Activated T-cell treated with anti-CD3 and anti-CD28 coated beads, Interleukin-2, amount 50 U/mL, for 24 hours (primary cell): ENCODE measurements at regions not wholly inside any gene's neighbourhood (a gene's known extent, or its start where the extent isn't known, plus 50 kb on each side); places are given as distances from the start of the nearest gene placed in this dataset.

Experiments
- DNase-seq: peaks from one replicate; pipeline ENCODE4 v3.0.0-alpha.2; 2020
- H3K27ac Mint-ChIP-seq: 2 replicates; pipeline ENCODE4 v1.8.0; 2020; ENCODE audit warnings: mild to moderate bottlenecking, mixed read lengths
- H3K27me3 Mint-ChIP-seq: 2 replicates; pipeline ENCODE4 v1.8.0; 2020; ENCODE audit warnings: mixed read lengths
- H3K36me3 Mint-ChIP-seq: 2 replicates; pipeline ENCODE4 v1.8.0; 2020; ENCODE audit warnings: low read depth, mixed read lengths
- H3K4me1 Mint-ChIP-seq: 2 replicates; pipeline ENCODE4 v1.8.0; 2020; ENCODE audit warnings: low read depth, mixed read lengths
- H3K4me3 Mint-ChIP-seq: 2 replicates; pipeline ENCODE4 v1.8.0; 2020; ENCODE audit warnings: mild to moderate bottlenecking, moderate library complexity, mixed read lengths
- H3K9me3 Mint-ChIP-seq: 2 replicates; pipeline ENCODE4 v1.8.0; 2020; ENCODE audit warnings: mixed read lengths

GRCh38 chr4:163582703-163583102 is 88.2 kb downstream of the TMA16 start:
- Mint-ChIP-seq H3K27me3 (peaks cover 4% of the 10 kb centered on the region), H3K27ac (no peak overlapping the region), H3K9me3 (peaks cover 2% of the 10 kb centered on the region), H3K4me3 (no peak overlapping the region), H3K4me1 (no peaks in the 10 kb centered on the region), H3K36me3 (no peaks in the 10 kb centered on the region)
- no peak for DNase-seq

GRCh38 chr4:163587867-163588266 is 93.4 kb downstream of the TMA16 start:
- Mint-ChIP-seq H3K4me3 (no peak overlapping the region), H3K36me3 (no peaks in the 10 kb centered on the region), H3K4me1 (peaks cover 14% of the 10 kb centered on the region), H3K27ac (no peak overlapping the region), H3K27me3 (peaks cover 2% of the 10 kb centered on the region), H3K9me3 (no peaks in the 10 kb centered on the region)
- DNase-seq, result no peak

GRCh38 chr4:163588532-163588931 is 94.0 kb downstream of the TMA16 start:
- H3K9me3 Mint-ChIP-seq, result no peaks in the 10 kb centered on the region
- H3K4me1 Mint-ChIP-seq, result peaks cover 14% of the 10 kb centered on the region
- H3K27me3 Mint-ChIP-seq, result no peaks in the 10 kb centered on the region
- H3K4me3 Mint-ChIP-seq, result no peak overlapping the region
- H3K36me3 Mint-ChIP-seq, result no peaks in the 10 kb centered on the region
- no peak for DNase-seq
- no peak overlapping the region for H3K27ac Mint-ChIP-seq

GRCh38 chr4:163590103-163590502 is 95.6 kb downstream of the TMA16 start:
- H3K27me3 Mint-ChIP-seq, result no peaks in the 10 kb centered on the region
- H3K27ac Mint-ChIP-seq, result no peak overlapping the region
- H3K36me3 Mint-ChIP-seq, result no peaks in the 10 kb centered on the region
- no peak for DNase-seq
- no peak overlapping the region for H3K4me3 Mint-ChIP-seq
- no peaks in the 10 kb centered on the region for H3K9me3 Mint-ChIP-seq
- peaks cover 14% of the 10 kb centered on the region for H3K4me1 Mint-ChIP-seq

GRCh38 chr4:163590619-163591264 is 96.3 kb downstream of the TMA16 start:
- DNase-seq, result no peak
- peaks cover 14% of the 10 kb centered on the region for H3K4me1 Mint-ChIP-seq
- H3K4me3 Mint-ChIP-seq, result no peak overlapping the region
- H3K27me3 Mint-ChIP-seq, result no peaks in the 10 kb centered on the region
- H3K27ac Mint-ChIP-seq, result no peak overlapping the region
- H3K9me3 Mint-ChIP-seq, result no peaks in the 10 kb centered on the region
- H3K36me3 Mint-ChIP-seq, result no peaks in the 10 kb centered on the region

- Mint-ChIP-seq H3K36me3 (no peaks in the 10 kb centered on the region), H3K27ac (no peak overlapping the region), H3K4me1 (peaks cover 14% of the 10 kb centered on the region), H3K27me3 (no peaks in the 10 kb centered on the region), H3K4me3 (no peak overlapping the region), H3K9me3 (no peaks in the 10 kb centered on the region)
- DNase-seq, result no peak
Observed at GRCh38 chr4:163591614-163592020, 97.1 kb downstream of the TMA16 start.

- Mint-ChIP-seq H3K36me3 (no peaks in the 10 kb centered on the region), H3K4me1 (peaks cover 14% of the 10 kb centered on the region), H3K27ac (no peak overlapping the region), H3K4me3 (no peak overlapping the region), H3K27me3 (no peaks in the 10 kb centered on the region), H3K9me3 (no peaks in the 10 kb centered on the region)
- DNase-seq, result no peak
Observed at GRCh38 chr4:163592212-163592611, 97.7 kb downstream of the TMA16 start.

GRCh38 chr4:163595580-163595979 is 101.1 kb downstream of the TMA16 start:
- H3K4me1 Mint-ChIP-seq, result peaks cover 9% of the 10 kb centered on the region
- no peak overlapping the region for H3K27ac Mint-ChIP-seq
- no peaks in the 10 kb centered on the region for H3K36me3 Mint-ChIP-seq
- H3K27me3 Mint-ChIP-seq, result no peaks in the 10 kb centered on the region
- H3K9me3 Mint-ChIP-seq, result no peaks in the 10 kb centered on the region
- DNase-seq, result no peak
- H3K4me3 Mint-ChIP-seq, result no peak overlapping the region

- Mint-ChIP-seq H3K4me1 (peaks cover 3% of the 10 kb centered on the region), H3K27ac (no peak overlapping the region), H3K36me3 (no peaks in the 10 kb centered on the region), H3K27me3 (no peaks in the 10 kb centered on the region), H3K9me3 (no peaks in the 10 kb centered on the region), H3K4me3 (no peak overlapping the region)
- no peak for DNase-seq
Observed at GRCh38 chr4:163598028-163598427, 103.5 kb downstream of the TMA16 start.

GRCh38 chr4:163598489-163598888 is 104.0 kb downstream of the TMA16 start:
- Mint-ChIP-seq H3K27ac (no peak overlapping the region), H3K27me3 (no peaks in the 10 kb centered on the region), H3K9me3 (no peaks in the 10 kb centered on the region), H3K36me3 (no peaks in the 10 kb centered on the region), H3K4me1 (peaks cover 3% of the 10 kb centered on the region), H3K4me3 (no peak overlapping the region)
- DNase-seq, result no peak

- DNase-seq, result no peak
- Mint-ChIP-seq H3K27ac (no peak overlapping the region), H3K27me3 (no peaks in the 10 kb centered on the region), H3K36me3 (no peaks in the 10 kb centered on the region), H3K9me3 (no peaks in the 10 kb centered on the region), H3K4me1 (peaks cover 5% of the 10 kb centered on the region), H3K4me3 (no peak overlapping the region)
Observed at GRCh38 chr4:163600727-163601126, 106.2 kb downstream of the TMA16 start.

GRCh38 chr4:163603257-163603656 is 108.8 kb downstream of the TMA16 start:
- Mint-ChIP-seq H3K4me3 (no peak overlapping the region), H3K36me3 (no peaks in the 10 kb centered on the region), H3K27ac (no peak overlapping the region), H3K27me3 (peaks cover 4% of the 10 kb centered on the region), H3K4me1 (peaks cover 10% of the 10 kb centered on the region), H3K9me3 (no peaks in the 10 kb centered on the region)
- no peak for DNase-seq

- Mint-ChIP-seq H3K4me1 (peaks cover 17% of the 10 kb centered on the region), H3K4me3 (no peak overlapping the region), H3K27me3 (peaks cover 10% of the 10 kb centered on the region)
Observed at GRCh38 chr4:163606896-163607691, 112.6 kb downstream of the TMA16 start.

GRCh38 chr4:163609019-163609418 is 114.5 kb downstream of the TMA16 start:
- Mint-ChIP-seq H3K36me3 (no peaks in the 10 kb centered on the region), H3K27me3 (peaks cover 16% of the 10 kb centered on the region), H3K9me3 (no peaks in the 10 kb centered on the region), H3K4me3 (no peak overlapping the region), H3K27ac (no peak overlapping the region), H3K4me1 (peaks cover 15% of the 10 kb centered on the region)
- no peak for DNase-seq

More at GRCh38 chr4:163606896-163607691, 112.6 kb downstream of the TMA16 start:
- no peak for DNase-seq
- Mint-ChIP-seq H3K27ac (no peak overlapping the region), H3K36me3 (no peaks in the 10 kb centered on the region), H3K9me3 (no peaks in the 10 kb centered on the region)

- Mint-ChIP-seq H3K4me1 (peaks cover 15% of the 10 kb centered on the region), H3K36me3 (no peaks in the 10 kb centered on the region), H3K4me3 (no peak overlapping the region), H3K9me3 (no peaks in the 10 kb centered on the region), H3K27me3 (peaks cover 16% of the 10 kb centered on the region), H3K27ac (no peak overlapping the region)
- no peak for DNase-seq
Observed at GRCh38 chr4:163610648-163611047, 116.2 kb downstream of the TMA16 start.
